ENCODE measurements at regions not wholly inside any gene's neighbourhood (a gene's known extent, or its start where the extent isn't known, plus 50 kb on each side); places are given as distances from the start of the nearest gene placed in this dataset.

DNA sequence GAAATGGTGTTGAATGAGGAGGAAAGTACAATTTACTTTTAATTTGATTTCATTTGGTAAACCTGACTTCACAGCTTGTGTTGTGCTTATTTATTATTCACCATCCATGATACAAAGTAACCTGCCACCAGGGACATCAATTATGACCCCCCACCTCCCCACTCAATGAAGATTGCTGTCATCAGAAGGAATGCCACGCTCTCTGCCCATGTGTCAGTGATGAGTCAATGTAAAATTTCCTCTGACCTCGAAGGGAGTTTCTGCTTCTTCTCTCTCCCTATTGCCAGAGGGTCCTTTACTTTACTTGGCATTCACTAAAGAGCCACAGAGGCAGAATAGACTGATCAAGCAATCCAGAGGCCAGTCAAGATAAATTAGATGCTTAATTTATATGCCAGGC is 759.7 kb downstream of the CDH11 start:
- H3K4me2 ChIP-seq (ENCODE audit: low read length): no peak overlapping the region
- no peak for TF ChIP-seq EZH2phosphoT487 (IDR thresholded peaks at IDR 0.05; ENCODE audit: borderline replicate concordance, low read length)
- TF ChIP-seq, protein P1, sequence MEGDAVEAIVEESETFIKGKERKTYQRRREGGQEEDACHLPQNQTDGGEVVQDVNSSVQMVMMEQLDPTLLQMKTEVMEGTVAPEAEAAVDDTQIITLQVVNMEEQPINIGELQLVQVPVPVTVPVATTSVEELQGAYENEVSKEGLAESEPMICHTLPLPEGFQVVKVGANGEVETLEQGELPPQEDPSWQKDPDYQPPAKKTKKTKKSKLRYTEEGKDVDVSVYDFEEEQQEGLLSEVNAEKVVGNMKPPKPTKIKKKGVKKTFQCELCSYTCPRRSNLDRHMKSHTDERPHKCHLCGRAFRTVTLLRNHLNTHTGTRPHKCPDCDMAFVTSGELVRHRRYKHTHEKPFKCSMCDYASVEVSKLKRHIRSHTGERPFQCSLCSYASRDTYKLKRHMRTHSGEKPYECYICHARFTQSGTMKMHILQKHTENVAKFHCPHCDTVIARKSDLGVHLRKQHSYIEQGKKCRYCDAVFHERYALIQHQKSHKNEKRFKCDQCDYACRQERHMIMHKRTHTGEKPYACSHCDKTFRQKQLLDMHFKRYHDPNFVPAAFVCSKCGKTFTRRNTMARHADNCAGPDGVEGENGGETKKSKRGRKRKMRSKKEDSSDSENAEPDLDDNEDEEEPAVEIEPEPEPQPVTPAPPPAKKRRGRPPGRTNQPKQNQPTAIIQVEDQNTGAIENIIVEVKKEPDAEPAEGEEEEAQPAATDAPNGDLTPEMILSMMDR (IDR thresholded peaks at IDR 0.05; ENCODE audit: low read depth, low read length, poor library complexity, severe bottlenecking): no peak
- no peak overlapping the region for H3K27ac ChIP-seq (ENCODE audit: low read depth, low read length)
- no peaks in the 10 kb centered on the region for H4K20me1 ChIP-seq (ENCODE audit: control insufficient read depth, insufficient read depth, low read depth, low read length)
- H3K27me3 ChIP-seq (ENCODE audit: control insufficient read depth, low read length): no peaks in the 10 kb centered on the region
- no peaks in the 10 kb centered on the region for H3K4me1 ChIP-seq (ENCODE audit: control insufficient read depth, low read length)
- no peaks in the 10 kb centered on the region for H3K9me2 ChIP-seq (replicated peaks; ENCODE audit: control insufficient read depth, low read length)
- no peaks in the 10 kb centered on the region for H3F3A ChIP-seq (ENCODE audit: control insufficient read depth, insufficient read depth)
- H3K4me3 ChIP-seq (ENCODE audit: low read length): no peak overlapping the region
- 0 out of 2 replicates have a peak, but pooled peaks cover 7% of the 10 kb centered on the region for H3K9me3 ChIP-seq (ENCODE audit: control insufficient read depth, insufficient read depth, low read length)
- H3K36me3 ChIP-seq (ENCODE audit: control insufficient read depth, low read length): no peaks in the 10 kb centered on the region
- H3K79me2 ChIP-seq (ENCODE audit: control insufficient read depth, low read length): no peaks in the 10 kb centered on the region

DNA sequence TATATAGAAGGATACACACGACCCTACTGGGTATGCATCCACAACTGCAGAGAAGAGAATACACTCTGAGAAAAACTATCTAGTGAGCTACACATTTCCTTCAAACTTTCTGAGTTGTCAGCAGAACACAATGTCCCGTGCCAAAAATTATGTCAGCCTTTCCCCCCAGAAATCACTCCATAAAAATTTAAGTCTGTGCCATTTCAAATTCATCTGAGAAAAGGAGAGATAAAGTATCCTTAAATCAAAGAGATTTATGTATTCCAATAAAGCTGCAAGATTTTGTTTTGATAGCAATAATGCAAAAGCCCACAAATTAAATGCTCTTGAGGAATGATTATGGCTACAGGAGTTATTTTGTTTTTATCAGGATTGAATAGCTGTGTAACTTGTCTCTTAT is 760.1 kb downstream of the CDH11 start:
- Histone ChIP-seq H3K9me2 (replicated peaks; ENCODE audit: control insufficient read depth, low read length) (no peaks in the 10 kb centered on the region), H3K4me3 (ENCODE audit: low read length) (no peak overlapping the region), H3K79me2 (ENCODE audit: control insufficient read depth, low read length) (no peaks in the 10 kb centered on the region), H3K9me3 (ENCODE audit: control insufficient read depth, insufficient read depth, low read length) (0 out of 2 replicates have a peak, but pooled peaks cover 7% of the 10 kb centered on the region), H3K27ac (ENCODE audit: low read depth, low read length) (no peak overlapping the region), H3F3A (ENCODE audit: control insufficient read depth, insufficient read depth) (no peaks in the 10 kb centered on the region), H3K4me2 (ENCODE audit: low read length) (no peak overlapping the region), H4K20me1 (ENCODE audit: control insufficient read depth, insufficient read depth, low read depth, low read length) (no peaks in the 10 kb centered on the region), H3K27me3 (ENCODE audit: control insufficient read depth, low read length) (no peaks in the 10 kb centered on the region), H3K4me1 (ENCODE audit: control insufficient read depth, low read length) (no peaks in the 10 kb centered on the region), H3K36me3 (ENCODE audit: control insufficient read depth, low read length) (no peaks in the 10 kb centered on the region)
- TF ChIP-seq, protein P1 (IDR thresholded peaks at IDR 0.05; ENCODE audit: low read depth, low read length, poor library complexity, severe bottlenecking): no peak
- no peak for TF ChIP-seq EZH2phosphoT487 (IDR thresholded peaks at IDR 0.05; ENCODE audit: borderline replicate concordance, low read length)

DNA sequence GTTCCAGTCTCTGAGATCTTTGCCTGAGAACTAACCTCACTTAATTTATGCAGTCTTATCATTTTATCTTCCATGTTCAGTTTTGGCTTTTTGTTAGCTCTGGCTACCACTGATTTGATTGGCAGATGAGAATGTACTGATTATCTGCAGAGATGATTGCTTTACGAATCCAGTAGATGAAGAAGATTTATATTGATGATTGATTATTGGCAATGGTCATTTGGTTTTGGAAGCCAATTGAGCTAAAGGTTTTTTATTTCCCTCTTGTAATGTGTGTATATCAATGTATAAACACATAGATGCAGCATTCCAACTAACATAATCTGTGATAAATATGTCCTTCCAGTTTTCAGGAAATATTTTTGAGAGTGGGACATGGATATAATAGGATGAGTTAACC is 763.6 kb downstream of the CDH11 start:
- H3F3A ChIP-seq (ENCODE audit: control insufficient read depth, insufficient read depth): no peaks in the 10 kb centered on the region
- H3K9me3 ChIP-seq (ENCODE audit: control insufficient read depth, insufficient read depth, low read length): 0 out of 2 replicates have a peak, but pooled peaks cover 7% of the 10 kb centered on the region
- no peak overlapping the region for H3K27ac ChIP-seq (ENCODE audit: low read depth, low read length)
- H3K4me2 ChIP-seq (ENCODE audit: low read length): no peak overlapping the region
- no peak overlapping the region for H3K4me3 ChIP-seq (ENCODE audit: low read length)
- no peaks in the 10 kb centered on the region for H3K36me3 ChIP-seq (ENCODE audit: control insufficient read depth, low read length)
- no peaks in the 10 kb centered on the region for H3K79me2 ChIP-seq (ENCODE audit: control insufficient read depth, low read length)
- no peaks in the 10 kb centered on the region for H3K27me3 ChIP-seq (ENCODE audit: control insufficient read depth, low read length)
- H4K20me1 ChIP-seq (ENCODE audit: control insufficient read depth, insufficient read depth, low read depth, low read length): no peaks in the 10 kb centered on the region
- H3K4me1 ChIP-seq (ENCODE audit: control insufficient read depth, low read length): no peaks in the 10 kb centered on the region
- TF ChIP-seq, protein P1 (IDR thresholded peaks at IDR 0.05; ENCODE audit: low read depth, low read length, poor library complexity, severe bottlenecking): no peak
- no peak for TF ChIP-seq EZH2phosphoT487 (IDR thresholded peaks at IDR 0.05; ENCODE audit: borderline replicate concordance, low read length)
- no peaks in the 10 kb centered on the region for H3K9me2 ChIP-seq (replicated peaks; ENCODE audit: control insufficient read depth, low read length)

Measured in DOHH2 (cell line).